GM03348 (cell line): ENCODE measurements at regions not wholly inside any gene's neighbourhood (a gene's known extent, or its start where the extent isn't known, plus 50 kb on each side); places are given as distances from the start of the nearest gene placed in this dataset.
"Not testable (repeated sequence)": the region's sequence is repeated elsewhere in the genome, so short reads cannot be mapped to it uniquely, and the experiment has no call there.

Experiments
- DNase-seq: peaks from one replicate; pipeline ENCODE4 v3.0.0; 2012; ENCODE audit warnings: low spot score

- no peak for DNase-seq
These were observed 163.7 kb upstream of the POU3F1 start for GRCh38 chr1:38210021-38210894.

- DNase-seq: no peak
These were observed 162.4 kb upstream of the POU3F1 start for GRCh38 chr1:38208716-38209632.

- no peak for DNase-seq
These were observed 161.3 kb upstream of the POU3F1 start for GRCh38 chr1:38207906-38208305.

- no peak for DNase-seq
These were observed 160.7 kb upstream of the POU3F1 start for GRCh38 chr1:38207275-38207674.

DNA sequence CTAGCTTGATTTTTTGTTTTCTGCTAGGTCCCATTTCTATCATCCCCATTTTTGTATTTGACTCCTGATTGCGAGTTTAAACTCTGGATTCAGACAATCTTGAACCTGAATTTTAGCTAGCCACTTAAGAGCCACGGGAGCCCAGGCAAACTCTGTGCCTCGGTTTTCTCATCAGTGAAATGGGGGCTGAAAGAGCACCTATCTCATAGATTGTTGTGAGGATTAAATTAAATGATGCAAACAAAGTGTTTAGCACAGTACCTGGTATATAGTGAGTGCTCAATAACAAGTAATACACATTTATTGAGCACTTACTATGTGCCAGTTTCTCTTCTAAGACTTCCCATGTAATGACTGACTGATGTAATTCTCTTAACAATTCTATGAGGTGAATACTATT, 158.1 kb upstream of the POU3F1 start:
- no peak for DNase-seq

GRCh38 chr1:38203441-38203840, 156.8 kb upstream of the POU3F1 start:
- DNase-seq: no peak

- no peak for DNase-seq
These were observed 154.8 kb upstream of the POU3F1 start for GRCh38 chr1:38201431-38201830.

- DNase-seq: no peak
These were observed 152.0 kb upstream of the POU3F1 start for GRCh38 chr1:38198621-38199020.

- DNase-seq: no peak
These were observed 151.5 kb upstream of the POU3F1 start for GRCh38 chr1:38198099-38198498.

DNA sequence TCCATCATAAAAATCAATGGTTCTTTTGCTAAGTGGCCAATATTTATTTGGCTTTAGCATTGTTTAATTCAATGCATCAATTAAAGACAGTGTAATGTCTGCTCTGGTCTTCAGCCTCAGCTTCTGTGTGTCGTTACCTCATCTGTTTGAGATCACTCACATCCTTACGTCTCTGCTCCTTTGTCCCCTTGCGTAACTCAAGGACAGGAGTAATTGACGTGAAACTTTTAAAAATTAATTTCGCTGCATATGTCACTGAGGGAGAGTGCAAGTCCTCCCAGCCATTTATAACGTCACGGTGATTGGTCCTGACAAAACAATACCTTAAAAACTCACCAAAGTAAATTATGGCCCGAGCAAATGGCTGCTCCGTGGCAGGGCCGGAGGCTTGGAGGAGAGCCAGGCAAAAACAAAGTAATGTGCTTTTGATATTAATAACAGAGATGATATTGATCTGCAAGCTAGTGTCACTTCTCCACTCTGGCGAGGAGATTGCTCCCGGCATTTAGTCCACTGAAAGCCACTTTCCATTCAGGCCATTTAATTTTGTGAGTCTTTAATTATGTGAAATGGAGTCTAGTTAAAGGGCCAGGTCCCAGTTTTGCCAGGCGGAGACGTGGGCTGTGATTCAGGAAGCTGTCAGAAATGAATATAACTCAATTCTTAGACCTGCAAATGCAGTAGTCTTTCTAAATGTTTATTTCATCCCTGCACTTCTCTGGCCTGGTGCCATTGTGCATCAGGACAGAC, 150.9 kb upstream of the POU3F1 start:
- DNase-seq: no peak

GRCh38 chr1:38194472-38194871, 147.9 kb upstream of the POU3F1 start:
- no peak for DNase-seq

DNA sequence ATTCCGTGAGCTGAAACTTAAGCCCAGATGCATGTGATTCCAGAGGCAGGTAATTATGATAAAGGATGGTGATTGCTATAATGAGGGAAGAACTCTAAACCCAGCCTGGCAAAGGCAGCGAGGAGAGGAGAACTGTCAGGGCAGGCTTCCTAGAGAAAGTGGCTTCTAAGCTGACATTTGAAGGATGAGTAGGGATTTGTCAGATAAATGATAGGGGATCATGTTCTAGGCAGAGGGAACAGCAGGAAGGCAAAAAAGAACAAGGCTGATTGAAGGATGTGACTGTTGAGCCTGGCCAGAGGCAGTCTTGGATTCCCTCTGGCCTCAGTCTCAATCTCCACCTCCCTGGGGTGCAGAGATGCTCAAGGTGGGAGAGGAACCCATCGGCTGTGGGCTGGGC, 146.4 kb upstream of the POU3F1 start:
- no peak for DNase-seq

- no peak for DNase-seq
These were observed 144.9 kb upstream of the POU3F1 start for GRCh38 chr1:38191461-38191860.

GRCh38 chr1:38190983-38191382, 144.4 kb upstream of the POU3F1 start:
- DNase-seq: no peak

GRCh38 chr1:38187552-38187951, 141.0 kb upstream of the POU3F1 start:
- no peak for DNase-seq

GRCh38 chr1:38186566-38186965, 140.0 kb upstream of the POU3F1 start:
- no peak for DNase-seq

GRCh38 chr1:38185913-38186312, 139.3 kb upstream of the POU3F1 start:
- DNase-seq: no peak

GRCh38 chr1:38183747-38184146, 137.2 kb upstream of the POU3F1 start:
- DNase-seq: no peak

GRCh38 chr1:38183096-38183495, 136.5 kb upstream of the POU3F1 start:
- no peak for DNase-seq

- not testable (repeated sequence) for DNase-seq
These were observed 133.8 kb upstream of the POU3F1 start for GRCh38 chr1:38180388-38180787.

DNA sequence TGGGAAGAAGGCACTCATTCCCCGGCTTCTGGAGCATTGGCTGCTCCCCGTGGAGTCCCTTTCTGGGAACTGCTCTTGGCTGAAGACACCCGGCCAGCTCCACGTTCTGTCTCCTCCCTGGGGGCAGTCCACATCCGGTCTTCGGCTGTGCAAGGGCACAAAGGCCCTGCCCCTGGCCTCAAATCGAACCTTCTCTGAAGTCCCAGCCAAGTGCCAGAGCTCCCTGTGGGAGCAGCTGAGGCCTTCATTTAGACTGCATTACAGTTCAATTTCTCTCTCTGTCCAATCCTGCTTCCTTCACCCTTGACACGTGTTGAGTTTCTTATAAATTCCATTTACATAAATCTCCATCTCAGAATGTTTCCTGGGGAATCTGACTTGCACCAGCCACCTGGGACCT, 132.9 kb upstream of the POU3F1 start:
- DNase-seq: no peak

- no peak for DNase-seq
These were observed 131.6 kb upstream of the POU3F1 start for GRCh38 chr1:38178216-38178615.
